GM19438 (cell line): ENCODE measurements at regions not wholly inside any gene's neighbourhood (a gene's known extent, or its start where the extent isn't known, plus 50 kb on each side); places are given as distances from the start of the nearest gene placed in this dataset.
A peak's percentile ranks its signal among the peaks of the same experiment; 100 is the strongest.
"Not testable (repeated sequence)": the region's sequence is repeated elsewhere in the genome, so short reads cannot be mapped to it uniquely, and the experiment has no call there.

Experiments used
- ATAC-seq: cut with Tn5 transposase; IDR thresholded peaks from one replicate; pipeline ENCODE4 v1.9.1; 2021; ENCODE audit warnings: low read depth; ENCODE audit not compliant: unreplicated experiment

GRCh38 chr6:71360556-71361335, 72.1 kb downstream of the OGFRL1 start:
- ATAC-seq = not testable (repeated sequence)

GRCh38 chr6:71364889-71365542, 76.4 kb downstream of the OGFRL1 start:
- no peak for ATAC-seq

- ATAC-seq = no peak
These were observed 79.1 kb downstream of the OGFRL1 start for GRCh38 chr6:71367756-71368155.

GRCh38 chr6:71368284-71368683, 79.7 kb downstream of the OGFRL1 start:
- ATAC-seq = no peak

- no peak for ATAC-seq
These were observed 82.9 kb downstream of the OGFRL1 start for GRCh38 chr6:71371559-71371958.

- ATAC-seq = no peak
These were observed 85.3 kb downstream of the OGFRL1 start for GRCh38 chr6:71373943-71374342.

GRCh38 chr6:71375676-71376075, 87.1 kb downstream of the OGFRL1 start:
- ATAC-seq = no peak

- ATAC-seq = no peak
These were observed 88.2 kb downstream of the OGFRL1 start for GRCh38 chr6:71376830-71377229.

- ATAC-seq = no peak
These were observed 94.9 kb downstream of the OGFRL1 start for GRCh38 chr6:71383476-71383875.

- no peak for ATAC-seq
These were observed 95.4 kb downstream of the OGFRL1 start for GRCh38 chr6:71383901-71384489.

GRCh38 chr6:71385111-71385822, 96.7 kb downstream of the OGFRL1 start:
- no peak for ATAC-seq

GRCh38 chr6:71386215-71386614, 97.6 kb downstream of the OGFRL1 start:
- no peak for ATAC-seq

GRCh38 chr6:71387179-71387578, 98.6 kb downstream of the OGFRL1 start:
- ATAC-seq = no peak

- peak; percentile 61 for ATAC-seq
These were observed 99.6 kb downstream of the OGFRL1 start for GRCh38 chr6:71388068-71388744.

GRCh38 chr6:71388856-71389527, 100.4 kb downstream of the OGFRL1 start:
- no peak for ATAC-seq

- ATAC-seq = no peak
These were observed 102.5 kb downstream of the OGFRL1 start for GRCh38 chr6:71391126-71391525.

GRCh38 chr6:71392276-71392675, 103.7 kb downstream of the OGFRL1 start:
- no peak for ATAC-seq

GRCh38 chr6:71393471-71393870, 104.9 kb downstream of the OGFRL1 start:
- ATAC-seq = no peak

- no peak for ATAC-seq
These were observed 105.4 kb downstream of the OGFRL1 start for GRCh38 chr6:71393981-71394432.

GRCh38 chr6:71394926-71395325, 106.3 kb downstream of the OGFRL1 start:
- no peak for ATAC-seq
